ENCODE measurements at regions not wholly inside any gene's neighbourhood (a gene's known extent, or its start where the extent isn't known, plus 50 kb on each side); places are given as distances from the start of the nearest gene placed in this dataset.

DNA sequence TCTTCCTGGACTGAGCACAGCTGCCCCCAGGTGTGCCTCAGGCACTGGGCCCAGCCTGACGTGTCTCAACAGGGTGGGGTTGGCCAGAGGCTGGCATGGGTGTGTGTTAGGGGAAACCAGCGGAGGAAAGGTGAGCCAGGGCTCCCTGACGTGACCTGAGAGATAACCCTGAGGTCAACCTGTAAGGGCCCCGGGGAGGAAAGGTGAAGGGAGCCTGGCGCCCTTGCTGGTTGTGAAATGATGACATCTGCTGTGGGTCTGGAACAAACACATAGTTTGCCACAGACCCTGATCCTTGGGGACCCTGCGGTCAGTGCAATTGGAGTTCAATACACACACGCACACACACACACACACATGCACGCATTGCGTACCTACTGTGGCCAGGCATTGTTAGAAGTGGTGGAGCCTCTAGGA lies 100.2 kb upstream of the TLE3 start:
- intact Hi-C loops (cut with micrococcal nuclease; ENCODE audit: unreplicated experiment), result loop anchor here (5.0 kb wide), 1 partner anchor 101 kb away; the partner anchor contains the start of gene TLE3

DNA sequence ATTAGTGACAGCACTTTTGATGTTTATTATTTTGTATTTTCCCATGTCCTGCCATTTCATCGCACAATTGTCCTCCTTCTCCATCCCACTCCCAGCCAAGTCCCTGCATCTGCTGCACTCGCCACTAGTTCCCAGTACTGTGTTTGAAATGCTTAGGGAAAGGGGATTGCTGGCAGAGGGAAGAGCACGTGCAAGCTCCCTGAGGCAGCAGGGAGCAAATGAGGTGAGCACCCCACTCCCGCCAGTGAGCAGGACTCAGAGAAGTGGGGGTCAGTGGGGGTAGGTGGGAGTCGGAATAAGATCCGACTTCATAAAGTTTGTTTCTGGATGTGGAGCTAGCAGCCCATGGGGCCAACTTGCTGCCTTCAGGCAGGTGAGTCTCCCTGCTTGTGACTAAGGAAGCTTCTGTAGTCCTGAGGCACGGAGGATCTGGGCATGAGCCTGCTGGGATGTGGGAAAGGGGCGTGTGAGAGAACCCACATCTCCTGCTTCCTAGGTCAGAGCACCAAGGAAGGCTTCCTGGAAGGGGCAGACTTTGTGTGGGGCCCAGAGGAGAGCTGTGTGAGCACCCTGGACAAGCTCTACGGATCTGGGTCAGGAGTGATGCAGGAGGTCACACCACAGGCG lies 99.7 kb upstream of the TLE3 start:
- intact Hi-C loops (cut with micrococcal nuclease; ENCODE audit: unreplicated experiment), result loop anchor here (5.0 kb wide), 1 partner anchor 100 kb away; the partner anchor contains the start of gene TLE3
- Histone ChIP-seq H3K27ac (ENCODE audit: low read depth, low read length, poor library complexity, severe bottlenecking) (peak overlapping the region; percentile 89), H3K36me3 (ENCODE audit: insufficient read depth, low read length, poor library complexity, severe bottlenecking) (no peaks in the 10 kb centered on the region), H3K9me3 (ENCODE audit: low read depth, low read length, poor library complexity, severe bottlenecking) (no peaks in the 10 kb centered on the region), H3K4me3 (ENCODE audit: low read depth, low read length, poor library complexity, severe bottlenecking) (no peak overlapping the region), H3K4me1 (ENCODE audit: insufficient read depth, low read length, poor library complexity, severe bottlenecking) (peaks cover 59% of the 10 kb centered on the region), H3K27me3 (replicated peaks; ENCODE audit: insufficient read depth, low read depth, low read length, poor library complexity) (no peaks in the 10 kb centered on the region)
- no peak for TF ChIP-seq CTCF (conservative IDR thresholded peaks at IDR 0.05; ENCODE audit: low read depth, low read length)
- no peak for TF ChIP-seq EZH2 (IDR thresholded peaks at IDR 0.05; ENCODE audit: borderline replicate concordance, low read depth, low read length, poor library complexity, severe bottlenecking)
- no TSS peak for BruUV-seq (replicated peaks)
- no peak for DNase-seq (ENCODE audit: low spot score)
- ChIA-PET CTCF (interaction anchor here (1.0 kb wide), 1 partner anchor 17 kb away, joined by 4 read pairs; no protein-coding TSS in a partner anchor), POLR2A (ENCODE audit: low non-redundant PET) (no interaction called here)

More for the DNA sequence above, 100.2 kb upstream of the TLE3 start:
- peak overlapping the region; percentile 89 for H3K27ac ChIP-seq (ENCODE audit: low read depth, low read length, poor library complexity, severe bottlenecking)
- no TSS peak for BruUV-seq (replicated peaks)
- ChIA-PET CTCF (no interaction called here), POLR2A (ENCODE audit: low non-redundant PET) (no interaction called here)
- DNase-seq (ENCODE audit: low spot score), result no peak
- TF ChIP-seq EZH2 (IDR thresholded peaks at IDR 0.05; ENCODE audit: borderline replicate concordance, low read depth, low read length, poor library complexity, severe bottlenecking) (no peak), CTCF (conservative IDR thresholded peaks at IDR 0.05; ENCODE audit: low read depth, low read length) (no peak)
- H3K4me3 ChIP-seq (ENCODE audit: low read depth, low read length, poor library complexity, severe bottlenecking), result no peak overlapping the region
- no peaks in the 10 kb centered on the region for H3K9me3 ChIP-seq (ENCODE audit: low read depth, low read length, poor library complexity, severe bottlenecking)
- H3K36me3 ChIP-seq (ENCODE audit: insufficient read depth, low read length, poor library complexity, severe bottlenecking), result no peaks in the 10 kb centered on the region
- peaks cover 59% of the 10 kb centered on the region for H3K4me1 ChIP-seq (ENCODE audit: insufficient read depth, low read length, poor library complexity, severe bottlenecking)
- H3K27me3 ChIP-seq (replicated peaks; ENCODE audit: insufficient read depth, low read depth, low read length, poor library complexity), result no peaks in the 10 kb centered on the region

DNA sequence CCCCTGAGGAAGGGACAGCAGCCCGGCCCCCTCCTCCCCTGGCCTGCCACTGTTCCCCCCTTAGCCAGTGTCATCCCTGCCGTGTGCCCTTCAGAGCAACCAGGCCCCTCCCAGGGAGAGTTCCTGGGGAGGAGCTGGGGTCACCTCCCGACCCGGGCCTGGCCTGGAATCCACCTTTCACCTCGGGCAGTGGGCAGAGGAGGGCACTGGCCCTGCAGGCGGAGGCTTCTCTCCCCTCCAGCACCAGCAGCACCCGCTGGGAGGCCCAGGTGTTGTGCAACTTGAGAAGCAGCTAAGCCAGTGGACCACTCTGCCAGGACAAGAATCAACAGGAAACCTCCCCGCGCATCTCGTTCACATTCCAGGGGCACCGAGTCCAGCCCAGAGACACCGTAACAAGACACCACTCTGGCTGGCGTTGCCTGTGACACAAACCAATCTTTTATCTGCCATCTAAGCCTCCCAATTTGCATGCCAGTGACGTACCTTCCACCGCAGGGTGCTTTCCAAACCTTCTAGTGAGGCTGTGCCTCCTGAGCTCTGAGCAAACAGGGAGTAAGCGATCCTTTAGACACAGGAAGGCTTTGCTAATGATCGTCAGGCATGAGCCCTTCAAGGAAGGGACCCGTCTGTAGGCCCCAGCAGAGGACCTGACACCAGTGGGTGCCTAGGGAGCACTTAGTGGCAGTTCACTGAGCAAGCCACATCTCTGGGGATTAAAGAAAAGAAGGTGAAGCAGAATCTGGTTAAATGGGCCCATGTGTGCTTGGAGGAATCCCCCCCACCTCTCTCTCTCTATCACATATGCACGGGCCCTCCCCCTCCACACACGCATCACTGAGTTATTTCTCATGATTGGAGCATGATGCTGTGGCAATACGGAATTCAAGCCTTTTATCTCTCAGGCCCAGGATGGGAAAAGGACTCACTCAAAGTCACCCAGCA lies 98.9 kb upstream of the TLE3 start:
- H3K9me3 ChIP-seq (ENCODE audit: low read depth, low read length, poor library complexity, severe bottlenecking), result no peaks in the 10 kb centered on the region
- H3K27me3 ChIP-seq (replicated peaks; ENCODE audit: insufficient read depth, low read depth, low read length, poor library complexity), result no peaks in the 10 kb centered on the region
- intact Hi-C loops (cut with micrococcal nuclease; ENCODE audit: unreplicated experiment), result loop anchor here (5.0 kb wide), 1 partner anchor 99 kb away; the partner anchor contains the start of gene TLE3
- ChIA-PET POLR2A (ENCODE audit: low non-redundant PET) (no interaction called here), CTCF (interaction anchor here (1.0 kb wide), 1 partner anchor 16 kb away, joined by 4 read pairs; no protein-coding TSS in a partner anchor)
- no TSS peak for BruUV-seq (replicated peaks)
- peak overlapping the region; percentile 89 for H3K27ac ChIP-seq (ENCODE audit: low read depth, low read length, poor library complexity, severe bottlenecking)
- no peak for TF ChIP-seq EZH2 (IDR thresholded peaks at IDR 0.05; ENCODE audit: borderline replicate concordance, low read depth, low read length, poor library complexity, severe bottlenecking)
- TF ChIP-seq CTCF (conservative IDR thresholded peaks at IDR 0.05; ENCODE audit: low read depth, low read length), result no peak
- no peaks in the 10 kb centered on the region for H3K36me3 ChIP-seq (ENCODE audit: insufficient read depth, low read length, poor library complexity, severe bottlenecking)
- no peak overlapping the region for H3K4me3 ChIP-seq (ENCODE audit: low read depth, low read length, poor library complexity, severe bottlenecking)
- peaks cover 57% of the 10 kb centered on the region for H3K4me1 ChIP-seq (ENCODE audit: insufficient read depth, low read length, poor library complexity, severe bottlenecking)
- DNase-seq (ENCODE audit: low spot score), result peak; percentile 98

Data from A673 (cell line).